Astrocyte of the spinal cord (primary cell): ENCODE measurements at regions not wholly inside any gene's neighbourhood (a gene's known extent, or its start where the extent isn't known, plus 50 kb on each side); places are given as distances from the start of the nearest gene placed in this dataset.

ENCODE experiments used
- DNase-seq: peaks from one replicate; pipeline ENCODE4 v3.0.0; 2011; ENCODE audit warnings: low read depth, low spot score
- H3K4me3 ChIP-seq: 2 replicates; pipeline ENCODE4 v1.5.1; 2011; ENCODE audit warnings: low read depth, mild to moderate bottlenecking, low read length, moderate library complexity
- in situ Hi-C: cut with HindIII; loops from 2 replicates; pipeline ENCODE4 v1.10.0; 2017; ENCODE audit warnings: low sequenced_read_pairs
- TF ChIP-seq, protein P1 (sequence below): IDR thresholded peaks from 2 replicates; pipeline ENCODE4 v1.5.1; 2012; ENCODE audit warnings: low read depth, mild to moderate bottlenecking, low read length, inconsistent platforms

DNA sequence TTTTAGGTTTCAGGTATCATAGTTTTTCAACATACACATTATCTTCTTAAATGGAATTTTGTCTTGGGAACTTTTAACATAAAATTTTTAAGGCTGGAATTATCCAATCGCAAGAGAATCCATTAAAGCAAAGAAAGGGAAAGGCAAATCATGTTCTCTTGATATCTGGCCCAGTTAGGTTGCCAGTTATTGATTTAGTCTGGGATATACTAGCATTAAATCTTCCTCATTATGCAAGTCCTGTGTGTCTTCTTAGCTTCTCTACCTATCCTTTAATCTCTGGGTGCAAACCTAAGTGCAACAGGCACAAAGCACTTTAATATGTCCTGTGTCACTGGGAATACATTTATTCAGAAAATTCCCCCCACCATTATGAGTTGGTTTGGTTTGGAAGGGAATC, 75.4 kb upstream of the CNTLN start:
- no peak for DNase-seq
- H3K4me3 ChIP-seq, result no peak overlapping the region
- TF ChIP-seq, protein P1, sequence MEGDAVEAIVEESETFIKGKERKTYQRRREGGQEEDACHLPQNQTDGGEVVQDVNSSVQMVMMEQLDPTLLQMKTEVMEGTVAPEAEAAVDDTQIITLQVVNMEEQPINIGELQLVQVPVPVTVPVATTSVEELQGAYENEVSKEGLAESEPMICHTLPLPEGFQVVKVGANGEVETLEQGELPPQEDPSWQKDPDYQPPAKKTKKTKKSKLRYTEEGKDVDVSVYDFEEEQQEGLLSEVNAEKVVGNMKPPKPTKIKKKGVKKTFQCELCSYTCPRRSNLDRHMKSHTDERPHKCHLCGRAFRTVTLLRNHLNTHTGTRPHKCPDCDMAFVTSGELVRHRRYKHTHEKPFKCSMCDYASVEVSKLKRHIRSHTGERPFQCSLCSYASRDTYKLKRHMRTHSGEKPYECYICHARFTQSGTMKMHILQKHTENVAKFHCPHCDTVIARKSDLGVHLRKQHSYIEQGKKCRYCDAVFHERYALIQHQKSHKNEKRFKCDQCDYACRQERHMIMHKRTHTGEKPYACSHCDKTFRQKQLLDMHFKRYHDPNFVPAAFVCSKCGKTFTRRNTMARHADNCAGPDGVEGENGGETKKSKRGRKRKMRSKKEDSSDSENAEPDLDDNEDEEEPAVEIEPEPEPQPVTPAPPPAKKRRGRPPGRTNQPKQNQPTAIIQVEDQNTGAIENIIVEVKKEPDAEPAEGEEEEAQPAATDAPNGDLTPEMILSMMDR, result no peak
- in situ Hi-C loops, result no loop called here

DNA sequence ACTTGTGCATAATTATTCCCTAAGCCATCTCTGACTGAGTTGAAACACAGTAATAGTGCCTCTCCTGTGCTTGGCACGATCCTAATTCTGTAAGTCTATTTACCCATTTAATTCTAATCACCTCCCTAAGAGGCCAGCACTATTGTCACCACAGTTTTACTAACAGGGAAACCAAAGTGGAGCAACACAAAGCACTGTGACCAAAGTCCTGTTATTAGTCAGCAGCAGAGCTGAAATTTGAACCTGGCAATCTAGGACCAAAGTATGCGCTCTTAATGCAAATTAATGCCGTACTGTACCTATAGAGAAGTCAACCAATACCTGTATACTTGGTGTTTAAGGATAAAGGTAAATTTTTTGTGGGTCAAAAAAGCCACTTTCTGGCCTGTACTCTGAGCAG, 77.1 kb upstream of the CNTLN start:
- in situ Hi-C loops, result no loop called here
- no peak for DNase-seq
- TF ChIP-seq, protein P1, result no peak
- H3K4me3 ChIP-seq, result no peak overlapping the region

DNA sequence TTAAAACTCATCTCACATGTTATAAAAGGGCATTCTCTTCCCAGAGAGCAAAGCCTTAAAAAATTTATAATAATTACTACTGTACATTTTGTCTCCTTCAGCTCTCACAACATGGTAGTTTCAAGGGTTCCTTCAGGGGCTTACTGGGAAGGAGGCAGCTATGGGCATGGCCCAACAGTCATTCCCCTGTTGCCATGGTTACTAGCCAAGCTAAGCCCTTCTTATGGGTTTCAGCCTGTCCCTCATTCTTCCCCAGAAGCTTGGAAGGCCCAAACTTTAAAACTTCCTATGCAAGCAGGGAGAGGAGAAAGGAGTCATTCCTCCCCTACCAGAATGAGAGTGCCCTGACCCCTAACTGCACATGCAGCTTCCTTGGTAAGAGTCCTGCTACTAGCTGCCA, 82.2 kb upstream of the CNTLN start:
- no peak overlapping the region for H3K4me3 ChIP-seq
- DNase-seq, result no peak

DNA sequence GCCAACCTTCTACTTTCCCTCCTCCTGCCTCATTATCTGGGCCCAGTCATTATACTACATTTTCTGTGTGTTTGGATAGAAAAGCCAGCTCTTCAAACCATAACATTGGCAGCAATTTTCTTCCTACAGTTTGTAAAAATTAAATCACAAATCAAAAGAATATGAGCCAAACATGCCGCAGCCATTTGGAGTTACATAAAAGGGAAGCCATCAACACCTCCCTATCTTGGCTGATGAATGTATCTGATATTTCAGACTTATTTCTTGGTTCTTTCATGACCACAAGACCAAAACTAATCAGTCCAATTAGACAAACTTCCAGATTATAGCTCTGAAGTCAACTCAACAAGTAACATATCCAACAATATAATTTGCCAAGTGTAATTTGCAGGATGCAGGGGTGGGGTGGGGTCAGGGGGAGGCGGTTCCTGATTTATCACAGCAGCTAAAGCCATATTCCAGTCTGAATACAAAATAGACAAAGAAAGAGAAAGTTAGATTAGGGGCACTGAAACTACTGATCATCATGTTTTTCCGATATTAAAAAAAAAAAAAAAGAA, 89.4 kb upstream of the CNTLN start:
- TF ChIP-seq, protein P1, result no peak
- H3K4me3 ChIP-seq, result no peak overlapping the region
- in situ Hi-C loops, result no loop called here
- DNase-seq, result no peak

More for the DNA sequence above, 82.2 kb upstream of the CNTLN start:
- in situ Hi-C loops, result no loop called here
- TF ChIP-seq, protein P1, result no peak

DNA sequence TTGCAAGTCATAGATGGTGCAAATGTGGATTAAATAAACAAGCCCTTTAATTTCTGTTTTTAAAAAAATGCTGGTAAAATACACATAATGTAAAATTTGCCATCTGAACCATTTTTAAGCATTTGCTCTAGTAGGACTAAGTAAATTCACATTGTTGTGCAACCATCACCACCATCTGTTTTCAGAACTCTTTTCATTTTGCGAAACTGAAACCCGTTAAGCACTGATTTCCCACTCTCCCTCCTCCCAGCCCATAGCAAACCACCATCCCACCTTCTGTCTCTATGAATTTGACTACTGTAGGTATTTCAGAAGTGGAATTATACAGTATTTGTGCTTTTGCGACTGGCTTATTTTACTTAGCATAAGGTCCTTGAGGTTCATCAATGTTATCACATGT, 103.3 kb upstream of the CNTLN start:
- H3K4me3 ChIP-seq, result no peak overlapping the region
- no peak for DNase-seq
- TF ChIP-seq, protein P1, result no peak
- in situ Hi-C loops, result no loop called here

DNA sequence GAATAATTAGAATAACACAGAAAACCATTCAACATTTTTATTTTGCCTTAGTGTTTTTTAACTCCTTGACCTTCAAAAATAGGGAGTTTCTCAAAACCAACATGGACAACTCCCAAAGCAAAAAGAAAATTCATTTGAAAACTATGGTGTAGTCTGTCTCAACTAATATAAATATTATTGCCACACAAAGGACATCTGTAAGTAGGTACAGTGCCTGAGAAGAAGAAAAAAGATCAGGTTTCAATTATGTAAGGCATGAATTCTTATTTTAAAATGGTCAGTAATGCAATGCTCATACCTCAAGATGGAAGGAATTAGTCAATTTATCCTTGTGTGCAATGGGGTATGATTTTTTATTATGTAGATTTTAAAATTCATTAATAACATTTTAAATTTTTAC, 109.6 kb upstream of the CNTLN start:
- DNase-seq, result no peak
- no peak overlapping the region for H3K4me3 ChIP-seq
- TF ChIP-seq, protein P1, result no peak
- in situ Hi-C loops, result no loop called here

DNA sequence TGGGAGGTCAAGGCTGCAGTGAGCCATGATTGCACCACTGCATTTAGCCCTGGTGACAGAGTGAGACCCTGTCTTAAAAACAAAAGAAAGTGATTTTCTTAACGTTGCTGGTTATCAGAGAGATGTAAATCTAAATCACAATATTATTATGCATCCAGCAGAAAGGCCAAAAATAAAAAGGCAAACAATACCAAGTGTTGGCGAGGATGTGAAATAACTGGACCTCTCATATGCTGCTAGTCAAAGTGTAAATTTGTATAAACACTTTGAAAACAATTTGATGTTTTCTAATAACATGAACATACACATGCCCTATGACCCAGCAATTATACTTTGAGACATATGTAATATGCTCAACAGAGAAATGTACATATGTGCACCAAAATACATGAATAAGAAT, 110.7 kb upstream of the CNTLN start:
- no peak for DNase-seq
- in situ Hi-C loops, result no loop called here

More for the DNA sequence above, 110.7 kb upstream of the CNTLN start:
- TF ChIP-seq, protein P1, result no peak
- no peak overlapping the region for H3K4me3 ChIP-seq
